H9 (cell line): ENCODE measurements at regions not wholly inside any gene's neighbourhood (a gene's known extent, or its start where the extent isn't known, plus 50 kb on each side); places are given as distances from the start of the nearest gene placed in this dataset.

Experiments
- DNase-seq: peaks from one replicate; pipeline ENCODE4 v3.0.0-alpha.2; 2017
- H2AFZ ChIP-seq: one replicate; pipeline ENCODE4 v1.6.1; 2013; ENCODE audit warnings: mild to moderate bottlenecking, low read length, control low read depth, moderate library complexity
- H2AK5ac ChIP-seq: 2 replicates; pipeline ENCODE4 v1.6.1; 2013; ENCODE audit warnings: low read length, control low read depth, mixed read lengths; ENCODE audit not compliant: insufficient read length
- H2BK120ac ChIP-seq: one replicate; pipeline ENCODE4 v1.6.1; 2013; ENCODE audit warnings: low read depth, mild to moderate bottlenecking, low read length, control low read depth, inconsistent platforms; ENCODE audit not compliant: poor library complexity, severe bottlenecking
- H2BK12ac ChIP-seq: 2 replicates; pipeline ENCODE4 v1.6.1; 2013; ENCODE audit warnings: low read length, control low read depth, mixed read lengths, low read depth; ENCODE audit not compliant: insufficient read length
- H2BK15ac ChIP-seq: 2 replicates; pipeline ENCODE4 v1.6.1; 2013; ENCODE audit warnings: low read depth, low read length, control low read depth
- H2BK20ac ChIP-seq: one replicate; pipeline ENCODE4 v1.6.1; 2013; ENCODE audit warnings: low read depth, mild to moderate bottlenecking, low read length, control low read depth, inconsistent platforms; ENCODE audit not compliant: poor library complexity, severe bottlenecking
- H2BK5ac ChIP-seq: 2 replicates; pipeline ENCODE4 v1.6.1; 2013; ENCODE audit warnings: low read length, control low read depth, mixed read lengths; ENCODE audit not compliant: insufficient read length
- H3K14ac ChIP-seq: 2 replicates; pipeline ENCODE4 v1.6.1; 2013; ENCODE audit warnings: low read length, control low read depth; ENCODE audit not compliant: insufficient read depth
- H3K18ac ChIP-seq: 2 replicates; pipeline ENCODE4 v1.6.1; 2013; ENCODE audit warnings: low read depth, mild to moderate bottlenecking, mixed read lengths, low read length, control low read depth; ENCODE audit not compliant: insufficient read length
- H3K23ac ChIP-seq: 2 replicates; pipeline ENCODE4 v1.6.1; 2013; ENCODE audit warnings: low read length, control low read depth, mixed read lengths, low read depth; ENCODE audit not compliant: insufficient read length
- H3K23me2 ChIP-seq: 2 replicates; pipeline ENCODE4 v1.6.1; 2013; ENCODE audit warnings: low read depth, mild to moderate bottlenecking, mixed read lengths, low read length, control low read depth; ENCODE audit not compliant: insufficient read length, poor library complexity, severe bottlenecking
- H3K27ac ChIP-seq: 2 replicates; pipeline ENCODE4 v1.5.1; 2013; ENCODE audit warnings: low read length, control low read depth, mixed read lengths, low read depth; ENCODE audit not compliant: insufficient read length
- H3K27me3 ChIP-seq: 2 replicates; pipeline ENCODE4 v1.6.1; 2013; ENCODE audit warnings: low read length, control low read depth, inconsistent platforms; ENCODE audit not compliant: insufficient read depth
- H3K4ac ChIP-seq: 2 replicates; pipeline ENCODE4 v1.6.1; 2013; ENCODE audit warnings: low read depth, mild to moderate bottlenecking, control low read depth, inconsistent platforms, low read length, moderate library complexity
- H3K4me1 ChIP-seq: 2 replicates; pipeline ENCODE4 v1.6.1; 2013; ENCODE audit warnings: low read length, control low read depth, inconsistent platforms; ENCODE audit not compliant: insufficient read depth
- H3K4me2 ChIP-seq: 2 replicates; pipeline ENCODE4 v1.6.1; 2013; ENCODE audit warnings: low read length, control low read depth, mixed read lengths; ENCODE audit not compliant: insufficient read length, insufficient read depth
- H3K56ac ChIP-seq: 2 replicates; pipeline ENCODE4 v1.6.1; 2013; ENCODE audit warnings: low read depth, mild to moderate bottlenecking, mixed read lengths, low read length, control low read depth; ENCODE audit not compliant: insufficient read length
- H3K79me1 ChIP-seq: 2 replicates; pipeline ENCODE4 v1.6.1; 2013; ENCODE audit warnings: low read depth, mild to moderate bottlenecking, moderate library complexity, low read length, control low read depth, inconsistent platforms; ENCODE audit not compliant: insufficient read depth, poor library complexity, severe bottlenecking
- H3K79me2 ChIP-seq: 2 replicates; pipeline ENCODE4 v1.6.1; 2013; ENCODE audit warnings: low read length, control low read depth, inconsistent platforms; ENCODE audit not compliant: insufficient read depth
- H3K9ac ChIP-seq: 2 replicates; pipeline ENCODE4 v1.6.1; 2013; ENCODE audit warnings: low read length, control low read depth, mixed read lengths; ENCODE audit not compliant: insufficient read length; ENCODE audit errors: extremely low read depth
- H3K9me3 ChIP-seq: one replicate; pipeline ENCODE4 v1.6.1; 2013; ENCODE audit warnings: low read depth, low read length, inconsistent platforms; ENCODE audit not compliant: control insufficient read depth
- H3T11ph ChIP-seq: one replicate; pipeline ENCODE4 v1.6.1; 2013; ENCODE audit warnings: mild to moderate bottlenecking, low read length, control low read depth, inconsistent platforms
- H4K20me1 ChIP-seq: one replicate; pipeline ENCODE4 v1.6.1; 2013; ENCODE audit not compliant: control insufficient read depth, insufficient read length, insufficient read depth
- H4K5ac ChIP-seq: 2 replicates; pipeline ENCODE4 v1.6.1; 2013; ENCODE audit warnings: low read depth, mild to moderate bottlenecking, mixed read lengths, low read length, control low read depth; ENCODE audit not compliant: insufficient read length
- H4K8ac ChIP-seq: replicated peaks from 2 replicates; pipeline ENCODE4 v1.6.1; 2013; ENCODE audit warnings: low read length, control low read depth, mixed read lengths, low read depth; ENCODE audit not compliant: insufficient read length
- H4K91ac ChIP-seq: 2 replicates; pipeline ENCODE4 v1.6.1; 2013; ENCODE audit warnings: low read depth, mild to moderate bottlenecking, moderate library complexity, mixed read lengths, low read length, control low read depth; ENCODE audit not compliant: insufficient read length
- H3K27ac Mint-ChIP-seq, 3 experiments: 2 replicates in 2 of 3; 3 replicates in 1 of 3; pipeline ENCODE4 v1.8.0; 2020 to 2021; ENCODE audit warnings: mixed read lengths in 3 of 3, mild to moderate bottlenecking in 1 of 3, moderate library complexity in 1 of 3
- H3K27me3 Mint-ChIP-seq: 2 replicates; pipeline ENCODE4 v1.8.0; 2021; ENCODE audit warnings: low read depth, mild to moderate bottlenecking, moderate library complexity, mixed read lengths
- H3K36me3 Mint-ChIP-seq, 3 experiments: 2 replicates in 2 of 3; 3 replicates in 1 of 3; pipeline ENCODE4 v1.8.0; 2020 to 2021; ENCODE audit warnings: low read depth in 3 of 3, mixed read lengths in 3 of 3; ENCODE audit not compliant: insufficient read depth in 1 of 3
- H3K4me1 Mint-ChIP-seq, 2 experiments: 2 replicates each; pipeline ENCODE4 v1.8.0; 2020; ENCODE audit warnings: mixed read lengths in 2 of 2
- H3K4me3 Mint-ChIP-seq, 2 experiments: 2 replicates in 1 of 2; 3 replicates in 1 of 2; pipeline ENCODE4 v1.8.0; 2020 to 2021; ENCODE audit warnings: mild to moderate bottlenecking in 2 of 2, mixed read lengths in 2 of 2, moderate library complexity in 1 of 2
- H3K9me3 Mint-ChIP-seq, 2 experiments: 2 replicates in 1 of 2; 3 replicates in 1 of 2; pipeline ENCODE4 v1.8.0; 2020; ENCODE audit warnings: mild to moderate bottlenecking in 2 of 2, mixed read lengths in 2 of 2, moderate library complexity in 1 of 2
- WGBS: extraction: QIAGEN DNeasy Blood & Tissue Kit; methylation state at CpG from one replicate; pipeline ENCODE4 v1.1.7; 2013; ENCODE audit warnings: missing lambda C conversion rate, low lambda C conversion rate, mixed read lengths; ENCODE audit not compliant: insufficient read length; ENCODE audit errors: extremely low coverage; 5-methylcytosine and 5-hydroxymethylcytosine counted together
- TF ChIP-seq, protein P1 (sequence below): fragments of 200-600 bp; sonication (generic); conservative IDR thresholded peaks from 3 replicates; pipeline ENCODE4 v1.8.0; 2021; ENCODE audit warnings: antibody characterized with exemption, mild to moderate bottlenecking

DNA sequence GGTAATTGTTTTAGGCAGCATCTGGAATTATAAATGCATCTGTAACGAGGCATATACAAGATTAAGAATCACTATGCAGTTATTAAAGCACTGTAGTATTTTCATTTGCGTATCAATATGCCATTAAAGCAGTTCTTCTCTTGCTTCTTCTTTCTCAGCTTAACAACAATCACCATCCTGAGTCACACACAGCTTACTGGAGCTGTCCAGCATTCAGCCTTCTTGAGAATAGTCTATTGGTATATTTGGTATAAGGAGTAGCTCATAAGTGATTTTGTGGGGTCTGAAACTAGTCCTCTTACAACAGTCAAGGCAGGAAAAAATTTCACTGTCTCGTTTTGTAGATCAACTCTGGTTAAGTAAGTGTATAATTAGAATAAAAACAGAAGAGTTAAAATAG is 523.0 kb upstream of the FOXG1 start:
- Histone ChIP-seq H3K27ac (no peak overlapping the region), H3K79me1 (no peaks in the 10 kb centered on the region), H3K18ac (no peak overlapping the region), H2BK5ac (no peak overlapping the region), H3T11ph (no peak overlapping the region), H3K23ac (no peak overlapping the region), H3K56ac (no peak overlapping the region), H2AK5ac (no peak overlapping the region), H3K27me3 (no peaks in the 10 kb centered on the region), H4K5ac (no peak overlapping the region), H2BK120ac (no peak overlapping the region), H4K8ac (no peak overlapping the region), H3K79me2 (no peaks in the 10 kb centered on the region), H4K20me1 (no peaks in the 10 kb centered on the region), H2BK20ac (no peak overlapping the region), H2BK15ac (no peak overlapping the region), H3K9me3 (no peaks in the 10 kb centered on the region), H4K91ac (no peak overlapping the region), H3K4me2 (no peak overlapping the region), H3K4ac (no peak overlapping the region), H3K14ac (no peak overlapping the region), H2AFZ (no peak overlapping the region), H3K9ac (no peak overlapping the region), H3K23me2 (no peaks in the 10 kb centered on the region), H2BK12ac (no peak overlapping the region), H3K4me1 (no peaks in the 10 kb centered on the region)
- Mint-ChIP-seq H3K36me3 (peaks cover 1 to 10% (median 2%) of the 10 kb centered on the region in 3 experiments; a peak in 4 of 7 replicates), H3K4me1 (peaks cover 0 to under 1% of the 10 kb centered on the region in 2 experiments; a peak in 1 of 4 replicates), H3K9me3 (peaks cover 13 to 25% of the 10 kb centered on the region in 2 experiments; a peak in 4 of 5 replicates), H3K27ac (no peak overlapping the region), H3K27me3 (no peaks in the 10 kb centered on the region), H3K4me3 (no peak overlapping the region)
- DNase-seq, result no peak
- no CpG with 5 or more reads among the region's 3 CpGs for WGBS
- TF ChIP-seq, protein P1, sequence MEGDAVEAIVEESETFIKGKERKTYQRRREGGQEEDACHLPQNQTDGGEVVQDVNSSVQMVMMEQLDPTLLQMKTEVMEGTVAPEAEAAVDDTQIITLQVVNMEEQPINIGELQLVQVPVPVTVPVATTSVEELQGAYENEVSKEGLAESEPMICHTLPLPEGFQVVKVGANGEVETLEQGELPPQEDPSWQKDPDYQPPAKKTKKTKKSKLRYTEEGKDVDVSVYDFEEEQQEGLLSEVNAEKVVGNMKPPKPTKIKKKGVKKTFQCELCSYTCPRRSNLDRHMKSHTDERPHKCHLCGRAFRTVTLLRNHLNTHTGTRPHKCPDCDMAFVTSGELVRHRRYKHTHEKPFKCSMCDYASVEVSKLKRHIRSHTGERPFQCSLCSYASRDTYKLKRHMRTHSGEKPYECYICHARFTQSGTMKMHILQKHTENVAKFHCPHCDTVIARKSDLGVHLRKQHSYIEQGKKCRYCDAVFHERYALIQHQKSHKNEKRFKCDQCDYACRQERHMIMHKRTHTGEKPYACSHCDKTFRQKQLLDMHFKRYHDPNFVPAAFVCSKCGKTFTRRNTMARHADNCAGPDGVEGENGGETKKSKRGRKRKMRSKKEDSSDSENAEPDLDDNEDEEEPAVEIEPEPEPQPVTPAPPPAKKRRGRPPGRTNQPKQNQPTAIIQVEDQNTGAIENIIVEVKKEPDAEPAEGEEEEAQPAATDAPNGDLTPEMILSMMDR, result no peak
